ENCODE measurements at regions not wholly inside any gene's neighbourhood (a gene's known extent, or its start where the extent isn't known, plus 50 kb on each side); places are given as distances from the start of the nearest gene placed in this dataset.
A peak's percentile ranks its signal among the peaks of the same experiment; 100 is the strongest.

- no peak for DNase-seq (ENCODE audit: low spot score)
Observed at GRCh38 chr1:232555494-232556210, 74.3 kb downstream of the SIPA1L2 start.

DNA sequence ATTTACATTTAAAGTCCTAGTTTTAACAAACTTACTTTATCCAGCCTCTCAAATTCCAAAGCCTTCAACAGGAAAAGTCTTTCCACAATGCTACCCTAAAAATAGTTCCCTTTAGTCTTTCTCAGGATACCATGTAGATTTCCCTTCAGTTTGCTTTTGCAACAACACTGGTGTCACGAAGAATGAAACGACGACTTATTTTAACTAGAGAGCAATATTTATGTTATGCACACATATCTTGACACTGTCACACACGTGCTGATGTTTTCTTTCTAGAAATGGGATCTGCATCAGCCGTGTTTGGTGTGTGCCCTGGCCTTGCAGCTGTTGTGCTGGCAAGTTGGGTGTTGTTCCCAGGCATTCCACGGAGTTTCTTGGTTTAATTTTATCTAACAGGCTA, 75.5 kb downstream of the SIPA1L2 start:
- no peak for DNase-seq (ENCODE audit: low spot score)

DNA sequence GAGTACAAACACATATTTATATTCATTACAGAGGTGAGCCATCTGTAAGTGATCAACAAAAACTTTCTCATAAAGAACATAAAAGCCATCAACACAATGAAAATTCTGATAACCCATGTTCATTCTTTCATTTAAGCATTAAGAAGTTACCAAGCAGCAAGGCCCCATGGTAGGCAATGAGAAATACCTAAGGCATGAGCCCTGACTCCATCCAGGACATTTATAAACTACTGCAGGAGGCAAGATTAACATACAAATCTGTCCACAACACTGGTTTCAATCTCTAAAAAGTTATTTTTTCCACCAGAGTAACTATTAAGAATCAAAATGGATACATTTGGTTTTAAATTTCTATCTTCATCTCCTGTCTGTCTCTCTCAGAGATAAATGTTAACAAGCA, 76.1 kb downstream of the SIPA1L2 start:
- DNase-seq (ENCODE audit: low spot score), result no peak

- no peak for DNase-seq (ENCODE audit: low spot score)
Observed at GRCh38 chr1:232553050-232553754, 76.7 kb downstream of the SIPA1L2 start.

DNA sequence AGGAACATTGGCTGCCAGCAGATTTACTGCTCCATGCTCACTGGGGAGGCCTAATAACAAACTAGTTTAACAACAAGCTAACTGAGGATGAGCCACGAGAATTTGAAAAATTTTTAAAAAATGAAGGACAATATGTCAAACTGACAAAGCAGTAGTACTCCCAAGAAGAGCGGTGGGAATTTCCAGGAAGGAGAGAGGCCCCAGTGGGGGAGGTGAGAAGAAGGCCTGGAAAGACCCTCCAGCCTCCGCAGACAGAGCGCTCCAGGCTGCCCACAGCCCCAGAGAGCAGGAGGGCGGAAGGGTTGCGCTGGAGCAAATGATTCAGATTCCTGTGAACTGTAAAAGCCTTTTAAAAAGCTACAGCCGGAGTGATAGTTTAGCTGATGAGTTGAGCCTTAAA, 78.5 kb downstream of the SIPA1L2 start:
- no peak for DNase-seq (ENCODE audit: low spot score)

GRCh38 chr1:232550007-232550406, 79.9 kb downstream of the SIPA1L2 start:
- no peak for DNase-seq (ENCODE audit: low spot score)

DNA sequence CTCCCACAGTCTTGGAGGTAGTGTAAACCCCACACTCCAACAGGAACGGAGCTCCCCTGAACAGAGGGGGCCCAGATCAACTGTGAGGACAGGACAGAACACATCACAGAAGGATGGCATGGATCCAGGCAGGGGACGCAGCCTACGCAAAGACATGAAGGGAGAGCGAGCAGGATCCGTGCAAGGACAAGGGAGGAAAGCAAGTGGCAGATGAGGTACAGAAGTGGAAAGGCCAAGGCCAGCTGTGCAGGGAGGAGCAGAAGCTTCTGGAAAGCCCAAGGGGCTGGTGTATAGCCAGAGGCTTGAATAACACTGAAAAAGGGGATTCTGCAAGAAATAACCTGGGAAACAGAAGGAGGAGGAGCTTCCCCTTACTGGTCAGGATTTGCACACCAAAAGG, 81.2 kb downstream of the SIPA1L2 start:
- no peak for DNase-seq (ENCODE audit: low spot score)

GRCh38 chr1:232547938-232548484, 81.9 kb downstream of the SIPA1L2 start:
- DNase-seq (ENCODE audit: low spot score), result no peak

- no peak for DNase-seq (ENCODE audit: low spot score)
Observed at GRCh38 chr1:232542633-232543593, 87.0 kb downstream of the SIPA1L2 start.

DNA sequence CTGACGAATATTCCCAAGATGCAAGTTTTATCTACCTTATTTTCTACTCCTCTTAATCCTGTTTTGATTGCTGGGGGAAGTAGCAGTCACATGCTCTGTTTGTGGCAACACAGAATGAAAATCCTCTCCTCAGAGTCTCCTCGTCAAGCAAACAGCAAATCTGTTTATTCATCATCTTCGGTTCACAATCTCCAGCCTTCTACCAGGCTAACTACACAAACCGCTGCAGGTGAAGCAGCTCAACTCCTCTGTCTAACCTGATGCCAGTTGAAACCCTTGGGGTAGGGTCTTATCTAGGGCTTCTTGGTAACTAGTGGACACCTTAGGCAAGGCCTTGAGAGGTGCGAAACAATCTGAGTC, 91.0 kb downstream of the SIPA1L2 start:
- DNase-seq (ENCODE audit: low spot score), result no peak

GRCh38 chr1:232538224-232538942, 91.5 kb downstream of the SIPA1L2 start:
- DNase-seq (ENCODE audit: low spot score), result no peak

DNA sequence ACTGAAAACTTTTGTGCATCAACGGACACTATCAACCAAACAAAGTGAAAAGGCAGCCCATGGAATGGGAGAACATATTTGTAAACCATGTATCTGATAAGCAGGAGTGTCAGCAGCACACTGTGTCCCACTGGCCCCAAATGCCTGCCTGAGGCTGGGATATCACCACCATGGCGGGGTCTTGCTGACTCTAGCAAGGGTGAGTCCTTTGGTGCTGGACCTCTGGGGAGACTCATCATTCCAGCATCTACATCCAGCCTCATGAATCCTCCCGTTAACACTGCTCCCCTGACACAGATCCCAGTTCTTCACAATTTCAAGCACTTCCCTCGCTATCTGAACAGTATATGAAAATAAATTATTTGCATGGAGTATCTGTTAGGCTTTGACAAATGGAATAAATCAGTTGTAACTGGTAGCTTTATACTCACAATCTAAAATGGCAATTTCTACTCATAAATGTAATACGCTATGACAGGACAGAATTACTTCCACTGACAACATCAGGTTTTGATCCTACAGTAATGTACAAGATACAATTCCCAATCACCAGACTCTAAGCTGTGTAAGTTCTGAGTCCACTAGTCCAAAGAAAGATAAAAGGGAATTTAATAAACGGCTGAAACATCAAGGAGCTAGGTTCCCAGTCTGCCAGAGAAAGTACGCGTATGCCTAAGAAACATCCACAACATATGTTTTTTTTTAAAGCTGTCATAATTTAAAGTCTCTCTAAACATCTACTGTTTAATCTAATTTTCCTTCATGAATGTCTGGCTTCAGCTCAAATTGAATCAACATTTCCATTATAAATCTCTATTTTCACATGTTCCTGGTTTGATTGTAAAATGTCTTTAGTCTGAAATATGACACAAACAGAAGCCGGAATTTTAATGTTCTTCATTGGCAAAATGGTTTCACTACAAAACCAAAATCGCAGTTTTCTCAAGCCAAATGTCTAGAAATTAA, 95.1 kb downstream of the SIPA1L2 start:
- DNase-seq (ENCODE audit: low spot score), result no peak

- DNase-seq (ENCODE audit: low spot score), result no peak
Observed at GRCh38 chr1:232533328-232533727, 96.6 kb downstream of the SIPA1L2 start.

DNA sequence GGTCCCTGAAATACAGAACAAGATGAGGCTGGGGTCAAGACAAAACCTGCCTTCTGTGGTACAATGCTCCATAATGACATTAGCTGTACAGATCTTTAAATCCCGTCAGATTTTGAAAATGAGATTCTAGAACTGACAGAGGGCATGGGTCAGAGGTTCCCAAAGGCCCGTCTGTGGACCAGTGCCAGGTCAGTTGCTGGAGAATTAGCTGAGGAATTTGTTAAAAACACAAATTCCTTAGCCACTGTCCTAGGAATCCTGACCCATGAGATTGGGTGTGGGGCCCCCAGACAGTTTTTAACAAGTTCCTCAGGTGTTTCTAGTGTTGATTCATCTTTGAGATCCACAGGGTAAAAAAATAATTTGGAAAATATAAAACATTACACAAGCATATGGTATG, 97.0 kb downstream of the SIPA1L2 start:
- no peak for DNase-seq (ENCODE audit: low spot score)

DNA sequence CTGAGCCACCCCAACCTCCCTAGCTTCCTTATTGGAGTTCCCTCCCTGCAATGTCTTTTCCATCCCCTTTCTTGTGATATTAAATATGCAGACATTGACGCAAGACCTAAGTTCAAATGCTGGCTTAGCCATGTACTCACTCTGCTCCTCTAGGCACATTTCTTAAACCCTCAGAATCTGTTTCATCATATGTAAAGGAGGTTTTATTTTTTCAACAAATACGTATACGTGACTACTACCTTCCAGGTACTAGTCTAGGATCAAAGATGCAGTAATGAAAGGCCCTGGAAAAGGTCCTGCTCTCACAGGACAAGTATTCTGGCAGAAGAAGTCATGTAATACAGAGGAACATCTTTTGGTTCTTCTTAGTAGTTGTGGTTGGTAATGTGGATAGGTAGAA, 98.6 kb downstream of the SIPA1L2 start:
- DNase-seq (ENCODE audit: low spot score), result no peak

DNA sequence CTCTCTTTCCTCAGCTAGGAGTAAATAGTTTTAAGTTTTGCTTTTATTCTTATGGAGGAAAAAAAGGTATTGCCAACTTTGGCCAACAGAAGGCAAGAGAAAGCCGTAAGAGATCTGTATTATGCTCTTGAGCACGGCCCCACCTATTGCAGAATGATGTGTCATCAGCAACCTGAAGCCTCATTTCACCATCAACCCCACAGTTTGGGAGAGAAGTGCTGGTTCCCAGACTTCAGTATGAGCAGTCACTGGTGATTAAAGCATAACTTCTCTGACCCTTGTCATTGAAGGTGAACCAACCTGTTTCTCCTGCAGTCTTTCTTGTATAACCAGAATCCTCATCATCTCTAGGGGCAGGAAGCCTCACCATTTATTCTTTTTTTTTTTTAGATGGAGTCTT, 100.2 kb downstream of the SIPA1L2 start:
- no peak for DNase-seq (ENCODE audit: low spot score)

DNA sequence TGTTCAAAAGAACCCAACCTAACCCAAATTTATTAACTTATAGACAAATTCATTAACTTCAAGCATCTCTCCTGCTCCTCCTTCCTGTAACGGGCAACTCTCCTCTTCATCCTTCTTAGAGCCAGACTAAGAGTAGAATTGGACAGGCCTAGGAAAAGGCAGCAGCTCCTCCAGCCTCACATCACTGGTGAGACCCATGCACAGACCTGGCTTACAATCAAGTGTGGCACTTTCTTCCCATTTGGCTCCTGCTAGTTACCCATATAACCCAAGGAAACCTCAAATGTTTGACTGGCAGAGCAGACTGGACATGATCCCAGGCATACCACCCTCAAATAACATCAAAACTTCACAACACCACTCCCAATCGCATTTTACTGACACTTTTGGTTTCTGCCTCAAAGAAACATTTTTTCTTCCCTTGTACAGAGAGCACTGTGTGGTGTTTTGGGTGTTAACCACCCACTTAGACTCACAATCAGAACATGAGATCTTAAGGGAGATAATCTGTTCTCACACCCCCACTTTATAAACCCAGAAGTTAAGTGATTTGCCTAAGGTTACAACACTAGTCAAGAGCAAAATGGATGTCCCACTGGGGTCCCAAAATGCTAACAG, 101.4 kb downstream of the SIPA1L2 start:
- peak; percentile 5 for DNase-seq (ENCODE audit: low spot score)

GRCh38 chr1:232524056-232524455, 105.9 kb downstream of the SIPA1L2 start:
- no peak for DNase-seq (ENCODE audit: low spot score)

GRCh38 chr1:232522189-232522588, 107.7 kb downstream of the SIPA1L2 start:
- DNase-seq (ENCODE audit: low spot score), result no peak

DNA sequence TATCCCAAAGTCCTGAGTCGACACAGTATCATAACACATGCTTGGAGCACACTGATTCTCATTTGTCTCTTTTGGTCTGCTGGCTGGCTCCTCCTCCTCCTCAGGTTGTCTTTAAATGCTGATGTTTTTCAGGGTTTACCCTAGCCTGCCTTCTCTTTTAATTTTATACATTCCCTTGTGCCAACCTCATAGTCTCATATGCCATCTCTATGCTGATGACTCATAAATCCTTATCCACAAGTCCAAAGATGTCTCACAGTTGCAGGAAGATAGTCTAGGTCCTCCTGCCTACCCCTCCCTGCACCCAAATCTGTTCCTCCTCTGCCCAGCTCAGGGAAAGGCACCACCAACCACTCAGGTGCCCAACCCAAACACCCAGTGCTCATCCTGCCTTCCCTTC, 108.3 kb downstream of the SIPA1L2 start:
- DNase-seq (ENCODE audit: low spot score), result no peak

All from CD4-positive, alpha-beta T cell treated with Interleukin-6 at 100 ng/mL for 8 hours (primary cell).